HCT116 (cell line): ENCODE measurements at regions not wholly inside any gene's neighbourhood (a gene's known extent, or its start where the extent isn't known, plus 50 kb on each side); places are given as distances from the start of the nearest gene placed in this dataset.

ENCODE experiments used
- ATAC-seq: fragments of 200-7000 bp; cut with Tn5 transposase; 2 replicates; pipeline ENCODE4 v1.9.1; 2020; ENCODE audit warnings: mild to moderate bottlenecking, moderate library complexity
- BruUV-seq: library from RNA; stranded (reverse); fragments of 400-500 nt; replicated peaks from 2 replicates; lab custom pipeline; 2021; lab: Mats Ljungman, UMichigan
- CTCF ChIA-PET: fragments of 300-600 bp; sonication (Branson Sonifier 250); formaldehyde crosslinking; loops from one replicate; lab custom pipeline; 2021; ENCODE audit warnings: antibody characterized with exemption; lab: Charles Lee
- POLR2A ChIA-PET: fragments of 300-600, 350-600 bp; sonication (Branson Sonifier 250); formaldehyde crosslinking; loops from one replicate; lab custom pipeline; 2021; ENCODE audit warnings: antibody characterized with exemption; lab: Charles Lee
- RAD21 ChIA-PET, 2 experiments: fragments of 300-600 bp; sonication (Branson Sonifier 250); formaldehyde crosslinking; loops; one replicate each; lab custom pipeline; 2023; ENCODE audit warnings: low total read pairs in 2 of 2; ENCODE audit not compliant: uncharacterized antibody in 2 of 2, unreplicated experiment in 2 of 2, low non-redundant PET in 1 of 2; lab: Charles Lee
- DNase-seq: peaks from one replicate; pipeline ENCODE4 v3.0.0-alpha.2; 2010; ENCODE audit warnings: low read depth, low spot score
- H2AFZ ChIP-seq: fragments of 200-600 bp; shearing (Covaris generic), sonication (generic); 2 replicates; pipeline ENCODE4 v1.6.1; 2017; ENCODE audit warnings: low read depth, mixed run types, mixed read lengths, antibody characterized with exemption, low read length; ENCODE audit not compliant: poor library complexity, severe bottlenecking
- H3K27ac ChIP-seq: 2 replicates; pipeline ENCODE4 v1.5.1; 2012; ENCODE audit warnings: low read depth, low read length
- H3K27me3 ChIP-seq: fragments of 200-600 bp; sonication (generic); 2 replicates; pipeline ENCODE4 v1.6.1; 2016; ENCODE audit warnings: mixed run types, low read length, mixed read lengths; ENCODE audit not compliant: insufficient read depth
- H3K36me3 ChIP-seq, 2 experiments: fragments of 200-500 bp in 1 of 2; fragments of 200-600 bp in 1 of 2; sonication (Bioruptor generic) in 1 of 2; sonication (generic) in 1 of 2; 2 replicates each; pipeline versions ENCODE4 v1.5.1 to v1.6.1; 2014 to 2016; ENCODE audit warnings: low read length in 2 of 2, inconsistent platforms in 1 of 2, mixed read lengths in 1 of 2, mixed run types in 1 of 2; ENCODE audit not compliant: insufficient read depth in 2 of 2, control insufficient read depth in 1 of 2
- H3K4me1 ChIP-seq, 2 experiments: fragments of 200-600 bp in 1 of 2; sonication (generic) in 1 of 2; 2 replicates each; pipeline versions ENCODE4 v1.5.1 to v1.6.1; 2012 to 2017; ENCODE audit warnings: low read length in 2 of 2, inconsistent platforms in 1 of 2, mild to moderate bottlenecking in 1 of 2, mixed read lengths in 1 of 2, mixed run types in 1 of 2, moderate library complexity in 1 of 2; ENCODE audit not compliant: insufficient read depth in 2 of 2, control insufficient read depth in 1 of 2
- H3K4me2 ChIP-seq: fragments of 200-600 bp; sonication (generic); 2 replicates; pipeline ENCODE4 v1.6.1; 2017; ENCODE audit warnings: mixed run types, low read length, mixed read lengths
- H3K4me3 ChIP-seq, 2 experiments: fragments of 200-600 bp in 1 of 2; sonication (generic) in 1 of 2; replicated peaks in 1 of 2; 2 replicates each; pipeline ENCODE4 v1.5.1; 2011 to 2016; ENCODE audit warnings: low read length in 2 of 2, control low read depth in 1 of 2, low read depth in 1 of 2, mild to moderate bottlenecking in 1 of 2, mixed read lengths in 1 of 2, mixed run types in 1 of 2
- H3K79me2 ChIP-seq: fragments of 200-600 bp; sonication (generic); 2 replicates; pipeline ENCODE4 v1.6.1; 2017; ENCODE audit warnings: mild to moderate bottlenecking, mixed run types, low read length, moderate library complexity, mixed read lengths; ENCODE audit not compliant: insufficient read depth
- H3K9ac ChIP-seq: fragments of 200-600 bp; sonication (generic); 2 replicates; pipeline ENCODE4 v1.6.1; 2016; ENCODE audit warnings: low read length, mixed read lengths
- H3K9me2 ChIP-seq: fragments of 200-600 bp; sonication (generic), shearing (Covaris generic); 2 replicates; pipeline ENCODE4 v1.6.1; 2017; ENCODE audit warnings: mixed run types, mild to moderate bottlenecking, moderate library complexity; ENCODE audit not compliant: insufficient read depth
- H3K9me3 ChIP-seq, 2 experiments: fragments of 200-500 bp in 1 of 2; fragments of 200-600 bp in 1 of 2; sonication (Bioruptor generic) in 1 of 2; sonication (generic) in 1 of 2; 2 replicates each; pipeline ENCODE4 v1.6.1; 2014 to 2017; ENCODE audit warnings: low read length in 2 of 2, mixed read lengths in 2 of 2, inconsistent platforms in 1 of 2, low read depth in 1 of 2, mild to moderate bottlenecking in 1 of 2, mixed run types in 1 of 2, moderate library complexity in 1 of 2; ENCODE audit not compliant: control insufficient read depth in 1 of 2, insufficient read depth in 1 of 2
- H4K20me1 ChIP-seq: fragments of 200-600 bp; sonication (generic), shearing (Covaris generic); 2 replicates; pipeline ENCODE4 v1.6.1; 2017; ENCODE audit warnings: mixed run types, mild to moderate bottlenecking, moderate library complexity; ENCODE audit not compliant: insufficient read depth
- CBX3 ChIP-seq: IDR thresholded peaks from 2 replicates; pipeline ENCODE4 v1.6.1; 2012; ENCODE audit warnings: low read depth
- CEBPB ChIP-seq: IDR thresholded peaks from 2 replicates; pipeline ENCODE4 v1.6.1; 2012; ENCODE audit warnings: low read depth
- EGR1 ChIP-seq: IDR thresholded peaks from 2 replicates; pipeline ENCODE4 v1.6.1; 2012; ENCODE audit warnings: low read depth
- FOSL1 ChIP-seq: IDR thresholded peaks from 2 replicates; pipeline ENCODE4 v1.6.1; 2012; ENCODE audit warnings: low read depth
- JUND ChIP-seq: IDR thresholded peaks from 2 replicates; pipeline ENCODE4 v1.6.1; 2012
- MAX ChIP-seq: IDR thresholded peaks from 2 replicates; pipeline ENCODE4 v1.6.1; 2012
- POLR2AphosphoS5 ChIP-seq: IDR thresholded peaks from 2 replicates; pipeline ENCODE4 v1.6.1; 2011; ENCODE audit warnings: mild to moderate bottlenecking, low read depth, low read length, moderate library complexity
- REST ChIP-seq: IDR thresholded peaks from 2 replicates; pipeline ENCODE4 v1.6.1; 2012; ENCODE audit warnings: low read depth
- SP1 ChIP-seq: IDR thresholded peaks from 2 replicates; pipeline ENCODE4 v1.6.1; 2012; ENCODE audit warnings: low read depth
- YY1 ChIP-seq: IDR thresholded peaks from 2 replicates; pipeline ENCODE4 v1.6.1; 2011; ENCODE audit warnings: low read length, low read depth, moderate library complexity, mild to moderate bottlenecking; ENCODE audit not compliant: insufficient replicate concordance; ENCODE audit errors: extremely low read depth
- ZBTB33 ChIP-seq: IDR thresholded peaks from 2 replicates; pipeline ENCODE4 v1.6.1; 2011; ENCODE audit warnings: mild to moderate bottlenecking, low read length, moderate library complexity; ENCODE audit not compliant: insufficient replicate concordance; ENCODE audit errors: extremely low read depth
- ZNF274 ChIP-seq: fragments of 200-500 bp; sonication (Bioruptor generic); IDR thresholded peaks from 2 replicates; pipeline ENCODE4 v1.6.1; 2014; ENCODE audit warnings: mild to moderate bottlenecking, low read depth, low read length, inconsistent platforms
- intact Hi-C: fragments of 100-400 bp; cut with micrococcal nuclease; formaldehyde crosslinking; loops from 2 replicates; pipeline ENCODE4 v1.10.0; 2022

- TF ChIP-seq REST: no peak
- TF ChIP-seq, all 23 proteins: peak for 11
These were observed 123.1 kb upstream of the GJE1 start (continued) for GRCh38 chr6:142009647-142010046.

- peak; percentile 76 for TF ChIP-seq JUND
- 0 out of 2 replicates have a peak, but pooled peaks have one; percentile 36 for TF ChIP-seq CBX3
- TF ChIP-seq FOSL1: peak; percentile 77
- 0 out of 2 replicates have a peak, but pooled peaks have one; percentile 16 for TF ChIP-seq MAX
- no peak for TF ChIP-seq POLR2AphosphoS5
- peak; percentile 60 for TF ChIP-seq SP1
- TF ChIP-seq EGR1: 0 out of 2 replicates have a peak, but pooled peaks have one; percentile 18
- TF ChIP-seq ZBTB33: no peak
- 0 out of 2 replicates have a peak, but pooled peaks have one; percentile 9 for TF ChIP-seq CEBPB
- TF ChIP-seq YY1: no peak
- TF ChIP-seq ZNF274: no peak
- H3K9me3 ChIP-seq: no peaks in the 10 kb centered on the region
- POLR2A ChIA-PET: interaction anchor here (1.8 kb wide), 1 partner anchor 18 kb away, joined by 4 read pairs; no protein-coding TSS in a partner anchor
- H4K20me1 ChIP-seq: no peaks in the 10 kb centered on the region
- RAD21 ChIA-PET: no interaction called here
- no peaks in the 10 kb centered on the region for H3K9me2 ChIP-seq
- DNase-seq (peak; percentile 28), ATAC-seq (no peak)
- peaks cover 62 to 81% of the 10 kb centered on the region in 2 experiments for H3K4me1 ChIP-seq
- peak overlapping the region; percentile 64 for H3K4me2 ChIP-seq
- H2AFZ ChIP-seq: no peak overlapping the region
- H3K4me3 ChIP-seq: peak overlapping the region in 1 of 2 experiments; percentile 36; a peak in 2 of 4 replicates
- peak overlapping the region; percentile 55 for H3K9ac ChIP-seq
- CTCF ChIA-PET: no interaction called here
- H3K27ac ChIP-seq: peak overlapping the region; percentile 91
- no peaks in the 10 kb centered on the region for H3K79me2 ChIP-seq
- H3K36me3 ChIP-seq: no peaks in the 10 kb centered on the region
- H3K27me3 ChIP-seq: no peaks in the 10 kb centered on the region
- intact Hi-C loops: no loop called here
- BruUV-seq: no TSS peak
These were observed 123.9 kb upstream of the GJE1 start for GRCh38 chr6:142008781-142009180.
